HG02870 (cell line): ENCODE measurements at regions not wholly inside any gene's neighbourhood (a gene's known extent, or its start where the extent isn't known, plus 50 kb on each side); places are given as distances from the start of the nearest gene placed in this dataset.
"Not testable (repeated sequence)": the region's sequence is repeated elsewhere in the genome, so short reads cannot be mapped to it uniquely, and the experiment has no call there.

Source experiments
- ATAC-seq: cut with Tn5 transposase; IDR thresholded peaks from one replicate; pipeline ENCODE4 v1.9.1; 2021; ENCODE audit warnings: mild to moderate bottlenecking, moderate library complexity; ENCODE audit not compliant: unreplicated experiment

DNA sequence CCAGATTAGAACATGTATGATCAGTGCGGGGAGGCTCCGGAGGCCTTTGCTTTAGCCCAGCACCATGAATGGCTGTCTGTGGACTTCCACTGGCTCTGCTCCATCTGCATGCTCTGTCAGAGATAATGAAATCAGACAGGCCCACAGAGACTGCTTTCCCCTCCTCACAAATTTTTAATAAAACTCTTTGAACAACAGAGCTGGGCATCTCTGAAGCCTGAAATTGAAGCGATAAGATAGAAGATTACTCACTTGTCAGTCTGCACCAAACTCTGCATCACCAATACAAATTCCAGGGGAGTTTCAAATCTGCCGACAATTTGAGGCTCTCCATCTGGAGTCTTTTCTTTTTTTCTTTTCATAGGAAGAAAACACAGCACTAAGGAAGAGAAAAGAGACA, 110.0 kb downstream of the DYRK2 start:
- ATAC-seq, result peak; percentile 3

DNA sequence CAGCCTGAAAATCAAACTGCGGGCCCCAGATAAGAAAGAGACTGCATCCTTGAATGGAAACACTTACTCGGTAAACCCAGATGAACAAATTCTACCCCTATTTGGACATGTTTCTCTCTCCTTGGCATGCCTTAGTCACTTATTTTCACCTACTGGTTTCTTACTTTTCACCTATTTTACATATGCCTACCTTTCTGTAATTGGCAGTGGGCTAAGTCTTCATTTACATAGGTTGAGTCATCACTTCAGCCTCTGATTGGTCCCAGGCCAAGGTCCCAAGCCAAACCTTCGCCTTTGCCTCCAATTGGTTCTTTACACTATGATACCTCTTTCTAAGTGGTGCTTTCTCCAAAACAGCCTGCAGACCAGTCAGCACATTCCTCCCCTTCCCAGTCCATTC, 111.3 kb downstream of the DYRK2 start:
- ATAC-seq, result no peak

- no peak for ATAC-seq
These were observed 112.2 kb downstream of the DYRK2 start for GRCh38 chr12:67760586-67761275.

DNA sequence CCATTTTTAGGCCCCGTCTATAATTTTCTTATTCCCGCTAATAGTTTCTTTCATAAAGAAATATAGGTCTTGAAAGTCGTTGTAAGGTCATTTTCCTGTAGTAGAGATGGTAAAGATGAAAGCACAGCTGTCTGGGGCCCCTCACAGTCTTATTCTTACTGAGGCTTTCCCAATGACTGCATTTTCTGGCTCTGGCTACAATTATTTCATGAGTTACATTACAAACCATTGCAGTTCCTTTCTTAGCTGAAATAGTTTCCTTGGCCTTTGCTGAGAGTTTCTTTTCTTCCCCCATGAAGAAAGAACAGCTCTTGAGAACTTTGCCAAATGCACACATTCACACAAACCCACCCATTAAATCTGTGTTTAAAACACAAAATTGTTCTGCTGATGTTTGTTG, 113.0 kb downstream of the DYRK2 start:
- no peak for ATAC-seq

DNA sequence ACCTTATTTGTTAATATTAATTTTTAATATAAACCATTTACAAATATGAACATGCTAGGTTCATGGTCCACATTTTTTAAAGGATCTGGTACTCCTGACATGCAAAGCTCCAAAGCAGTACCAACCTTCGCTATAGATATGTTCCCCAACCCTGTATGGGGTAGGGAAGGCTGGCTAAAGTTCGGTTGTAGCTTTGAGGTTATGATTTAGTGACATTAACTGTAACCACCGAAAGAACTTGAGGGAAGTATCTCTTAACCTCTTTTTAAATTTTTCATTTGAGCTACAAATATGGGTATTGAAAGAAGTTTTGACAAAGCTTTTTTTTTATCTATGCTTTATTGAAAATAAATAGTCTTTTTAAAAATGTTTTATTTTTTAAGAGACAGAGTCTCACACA, 115.5 kb downstream of the DYRK2 start:
- ATAC-seq, result no peak

DNA sequence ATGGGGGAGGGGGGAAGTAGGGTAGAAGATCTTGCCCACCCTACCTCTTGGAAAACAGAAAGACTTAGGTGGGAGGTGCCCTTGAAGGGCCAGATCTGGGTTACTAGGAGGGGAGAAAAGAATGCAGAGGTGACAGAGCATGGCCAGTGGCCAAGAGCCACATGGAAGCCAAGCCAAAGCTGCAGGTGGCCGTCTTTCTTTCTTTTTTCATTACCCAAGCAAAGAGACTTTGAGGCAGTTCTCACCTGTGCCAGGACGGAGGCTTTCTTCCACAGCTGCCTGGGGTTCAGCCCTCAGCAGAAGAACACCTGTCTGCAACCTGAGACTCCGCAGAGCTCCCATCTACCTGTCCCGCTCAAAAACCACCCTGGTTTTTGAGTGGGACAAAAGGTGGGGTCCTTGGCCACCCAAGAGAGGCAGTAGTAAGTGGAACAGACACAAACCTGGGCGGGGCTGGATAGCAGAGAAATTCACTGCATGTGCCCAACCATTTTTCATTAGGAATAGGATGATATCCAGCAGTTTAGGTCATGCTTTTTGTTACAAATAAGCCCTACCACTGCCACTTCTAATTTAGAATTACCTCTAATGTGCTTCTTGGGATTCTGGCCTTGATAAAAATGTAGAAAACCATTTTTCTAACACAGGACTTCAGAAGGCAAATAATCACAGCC, 116.5 kb downstream of the DYRK2 start:
- ATAC-seq, result no peak

- no peak for ATAC-seq
These were observed 117.5 kb downstream of the DYRK2 start for GRCh38 chr12:67765776-67766766.

GRCh38 chr12:67772267-67773169, 124.0 kb downstream of the DYRK2 start:
- ATAC-seq, result no peak

DNA sequence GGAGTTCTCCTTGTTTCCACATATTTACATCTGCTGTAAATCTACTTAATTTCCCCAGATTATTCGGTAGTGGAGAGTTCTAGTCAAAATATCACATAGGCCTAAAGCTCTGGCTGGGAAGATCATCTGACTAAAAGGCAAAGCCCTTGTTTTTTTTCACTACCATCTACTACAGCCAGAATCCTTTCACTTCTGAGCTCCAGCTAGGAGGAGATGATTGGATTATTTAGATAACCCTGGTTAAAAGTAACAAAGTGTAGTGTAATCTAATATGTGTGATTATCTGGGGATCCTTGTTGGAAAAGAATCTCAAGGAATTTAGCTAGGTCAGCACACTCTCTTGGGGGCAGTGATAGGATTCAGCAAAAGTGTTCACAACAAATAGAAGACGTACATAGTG, 125.4 kb downstream of the DYRK2 start:
- no peak for ATAC-seq

GRCh38 chr12:67774983-67775587, 126.5 kb downstream of the DYRK2 start:
- ATAC-seq, result no peak

DNA sequence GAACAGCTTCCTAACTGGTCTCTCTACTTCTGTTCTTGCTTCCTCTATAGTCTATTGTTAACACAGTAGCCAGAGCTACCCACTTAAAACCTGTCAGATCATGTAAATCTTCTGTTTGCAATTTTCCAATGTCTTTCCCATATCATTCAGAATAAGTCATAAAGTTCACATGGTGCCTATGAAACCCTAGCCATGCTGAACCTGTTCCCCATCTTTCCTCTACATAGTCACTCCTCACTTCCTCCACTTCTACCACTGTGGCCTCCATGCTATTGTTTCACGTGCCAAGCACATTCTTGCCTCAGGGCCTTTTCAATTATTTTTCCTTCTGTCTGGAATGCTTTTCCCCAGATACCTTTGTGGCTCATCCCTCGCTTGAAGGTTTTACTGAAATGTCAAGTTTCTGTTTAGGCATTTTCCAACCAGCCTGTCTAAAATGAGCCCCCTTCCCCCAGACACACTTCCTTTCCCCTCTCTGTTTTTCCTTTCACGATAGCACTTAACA, 132.1 kb downstream of the DYRK2 start:
- no peak for ATAC-seq

DNA sequence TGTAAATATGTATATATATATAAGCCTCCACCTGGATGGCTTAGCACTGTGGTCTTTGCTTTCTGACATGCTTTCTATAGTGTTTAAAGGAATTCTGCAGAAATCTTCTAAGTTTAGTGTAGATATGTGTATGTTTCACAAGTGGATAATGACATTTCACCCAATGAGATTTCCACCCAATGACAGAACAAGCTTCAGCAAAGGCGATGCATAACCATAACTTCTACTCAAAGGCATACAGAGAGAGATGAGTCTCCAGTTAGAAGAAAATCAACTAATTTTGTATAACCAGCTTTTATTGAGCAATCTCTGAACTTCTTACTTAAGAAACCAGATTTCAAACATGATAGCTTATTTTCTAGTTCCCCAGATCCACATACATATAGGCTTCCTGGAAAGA, 134.0 kb downstream of the DYRK2 start:
- ATAC-seq, result no peak

DNA sequence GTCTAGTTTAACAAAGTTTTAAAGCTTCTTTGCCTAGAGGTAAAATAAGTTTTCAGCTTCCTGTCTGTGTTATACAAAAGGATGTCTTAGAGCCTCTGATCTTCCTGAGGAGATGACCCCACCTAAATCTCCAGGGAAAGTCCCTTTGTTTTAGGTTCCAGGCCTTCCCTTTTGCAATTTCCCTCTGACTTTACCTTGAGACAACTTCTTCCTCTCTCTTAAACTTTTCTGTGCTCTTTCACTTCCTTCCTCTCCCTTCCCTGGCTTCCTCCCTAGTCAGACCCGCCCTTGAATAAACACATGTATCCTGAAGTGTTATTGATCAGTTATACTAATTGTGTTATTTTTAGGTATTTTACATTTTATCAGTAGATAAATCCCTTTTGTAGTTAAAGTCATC, 134.8 kb downstream of the DYRK2 start:
- no peak for ATAC-seq

- ATAC-seq, result no peak
These were observed 136.3 kb downstream of the DYRK2 start for GRCh38 chr12:67784831-67785230.

DNA sequence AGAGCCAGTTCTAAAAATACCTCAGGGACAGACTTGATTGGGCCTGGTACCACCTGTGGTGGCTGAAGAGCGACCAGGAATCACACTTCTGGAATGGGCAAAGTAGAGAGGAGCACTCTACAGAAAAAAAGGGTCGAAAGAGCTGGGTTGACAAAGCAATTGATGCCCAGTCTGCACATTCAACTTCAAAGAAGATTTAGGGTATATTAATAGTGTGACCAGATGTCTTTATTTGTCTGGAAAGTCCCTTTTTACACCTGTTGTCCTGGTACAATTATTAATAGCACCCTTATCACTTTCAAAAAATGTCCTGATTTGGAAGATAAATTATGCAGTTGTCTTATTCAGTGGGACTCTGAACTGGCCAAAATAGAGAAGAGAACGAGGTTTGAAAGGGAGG, 137.5 kb downstream of the DYRK2 start:
- no peak for ATAC-seq

GRCh38 chr12:67788118-67788517, 139.6 kb downstream of the DYRK2 start:
- no peak for ATAC-seq

- ATAC-seq, result no peak
These were observed 140.7 kb downstream of the DYRK2 start for GRCh38 chr12:67789266-67789665.

GRCh38 chr12:67790660-67791059, 142.1 kb downstream of the DYRK2 start:
- ATAC-seq, result no peak

- not testable (repeated sequence) for ATAC-seq
These were observed 142.8 kb downstream of the DYRK2 start for GRCh38 chr12:67791362-67791761.

- ATAC-seq, result no peak
These were observed 143.6 kb downstream of the DYRK2 start for GRCh38 chr12:67792185-67792584.
